Esophagus (tissue), 2 donors: ENCODE measurements at regions not wholly inside any gene's neighbourhood (a gene's known extent, or its start where the extent isn't known, plus 50 kb on each side); places are given as distances from the start of the nearest gene placed in this dataset.

Source experiments
- H3K27ac ChIP-seq, 2 donors: one replicate each; pipeline ENCODE4 v1.5.1; 2013; ENCODE audit warnings: low read depth in 2 of 2, mild to moderate bottlenecking in 2 of 2, inconsistent platforms in 1 of 2, low read length in 1 of 2, moderate library complexity in 1 of 2
- H3K27me3 ChIP-seq, 2 donors: one replicate each; pipeline ENCODE4 v1.6.1; 2013; ENCODE audit warnings: low read length in 2 of 2, control low read depth in 1 of 2, mild to moderate bottlenecking in 1 of 2; ENCODE audit not compliant: insufficient read depth in 2 of 2, control insufficient read depth in 1 of 2
- H3K36me3 ChIP-seq, 2 donors: one replicate each; pipeline ENCODE4 v1.6.1; 2013; ENCODE audit warnings: low read length in 1 of 2; ENCODE audit not compliant: control insufficient read depth in 2 of 2, insufficient read depth in 2 of 2
- H3K4me1 ChIP-seq, 2 donors: one replicate each; pipeline ENCODE4 v1.6.1; 2013; ENCODE audit warnings: low read length in 1 of 2; ENCODE audit not compliant: control insufficient read depth in 2 of 2, insufficient read depth in 2 of 2
- H3K4me3 ChIP-seq, 2 donors: one replicate each; pipeline ENCODE4 v1.5.1; 2013; ENCODE audit warnings: low read length in 2 of 2, mild to moderate bottlenecking in 2 of 2, low read depth in 1 of 2, moderate library complexity in 1 of 2
- H3K9me3 ChIP-seq, 2 donors: one replicate each; pipeline ENCODE4 v1.6.1; 2013; ENCODE audit warnings: mild to moderate bottlenecking in 2 of 2, low read depth in 1 of 2, low read length in 1 of 2, moderate library complexity in 1 of 2; ENCODE audit not compliant: control insufficient read depth in 2 of 2, insufficient read depth in 1 of 2
- WGBS, 2 donors: extraction: QIAGEN DNeasy Blood & Tissue Kit; methylation state at CpG; one replicate each; pipeline ENCODE4 v1.1.7; 2013; 5-methylcytosine and 5-hydroxymethylcytosine counted together
- donor health status: healthy with polysubstance abuse.
- donor health status: Bipolar disorder and iron deficiency.

DNA sequence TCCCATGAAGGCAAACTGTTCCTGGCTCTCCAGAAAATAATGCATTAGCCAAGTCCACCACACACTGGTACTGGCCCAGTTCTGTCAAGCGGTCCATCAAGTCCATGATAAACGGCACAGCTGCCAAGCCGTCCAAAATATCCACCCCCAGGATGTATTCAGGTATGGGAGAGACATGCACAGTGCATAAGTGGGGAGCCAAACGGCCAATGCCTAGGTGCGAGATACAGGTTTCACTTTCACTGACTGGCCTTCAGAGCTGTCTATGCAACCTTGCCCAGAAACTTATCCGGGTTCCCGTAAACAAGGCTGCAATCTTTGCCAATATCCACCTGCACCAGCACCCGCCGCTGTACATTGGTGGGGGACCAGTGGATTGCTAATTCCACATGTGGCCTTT is 795.8 kb downstream of the EFNA5 start:
- 92 to 93% methylated on average over 9 of the region's 9 CpGs for WGBS, 2 donors
- Histone ChIP-seq H3K36me3 (no peaks in the 10 kb centered on the region), H3K27ac (no peak overlapping the region), H3K4me3 (no peak overlapping the region), H3K27me3 (no peaks in the 10 kb centered on the region), H3K9me3 (peaks cover 4 to 8% of the 10 kb centered on the region in 2 donors), H3K4me1 (no peaks in the 10 kb centered on the region)

DNA sequence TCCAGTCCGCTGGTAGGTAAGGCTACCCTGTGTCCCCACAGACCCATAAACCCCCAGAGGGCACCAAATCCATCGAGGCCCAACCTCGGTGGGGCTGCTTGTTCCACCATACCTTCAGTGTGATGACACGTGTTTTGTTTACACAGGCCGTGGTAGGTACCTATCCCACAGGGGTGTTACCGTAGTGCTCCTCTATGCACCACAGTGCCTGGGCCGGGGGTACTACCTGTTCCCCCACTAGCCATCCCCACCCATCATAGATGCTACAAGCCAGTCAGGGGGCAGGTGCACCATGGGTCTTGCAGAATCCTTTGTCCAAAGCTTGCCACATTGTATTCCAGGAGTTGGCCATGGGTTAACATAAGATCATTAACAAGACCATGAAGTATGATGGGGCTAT is 796.2 kb downstream of the EFNA5 start:
- no peak overlapping the region for H3K27ac ChIP-seq
- no peaks in the 10 kb centered on the region for H3K4me1 ChIP-seq
- no peak overlapping the region for H3K4me3 ChIP-seq
- WGBS, 2 donors, result 94 to 97% methylated on average over 7 of the region's 7 CpGs
- H3K9me3 ChIP-seq, result peaks cover 4 to 8% of the 10 kb centered on the region in 2 donors
- H3K27me3 ChIP-seq, result no peaks in the 10 kb centered on the region
- no peaks in the 10 kb centered on the region for H3K36me3 ChIP-seq

DNA sequence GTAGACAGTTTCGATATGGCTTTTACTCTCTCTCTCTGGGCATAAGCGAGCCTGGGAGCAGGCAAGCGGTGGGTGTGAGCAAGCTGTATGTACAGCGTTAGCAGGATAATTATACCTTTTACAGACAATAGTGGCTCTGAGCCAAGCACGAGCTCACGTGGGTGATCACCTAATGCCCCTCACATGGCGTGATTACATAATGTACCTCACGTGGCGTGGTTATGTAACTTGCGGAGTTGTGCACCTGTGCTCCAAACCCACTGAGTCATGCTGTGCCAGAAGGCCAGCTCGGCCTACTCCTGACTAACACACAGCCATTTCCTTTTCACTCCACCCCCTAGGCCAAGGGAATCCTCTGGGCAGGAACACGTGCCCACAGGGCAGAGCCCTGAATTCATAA is 797.2 kb downstream of the EFNA5 start:
- Histone ChIP-seq H3K4me3 (no peak overlapping the region), H3K4me1 (no peaks in the 10 kb centered on the region), H3K36me3 (no peaks in the 10 kb centered on the region), H3K27me3 (no peaks in the 10 kb centered on the region), H3K27ac (no peak overlapping the region), H3K9me3 (peaks cover 4 to 8% of the 10 kb centered on the region in 2 donors)
- WGBS, 2 donors, result 68 to 74% methylated on average over 12 of the region's 12 CpGs

DNA sequence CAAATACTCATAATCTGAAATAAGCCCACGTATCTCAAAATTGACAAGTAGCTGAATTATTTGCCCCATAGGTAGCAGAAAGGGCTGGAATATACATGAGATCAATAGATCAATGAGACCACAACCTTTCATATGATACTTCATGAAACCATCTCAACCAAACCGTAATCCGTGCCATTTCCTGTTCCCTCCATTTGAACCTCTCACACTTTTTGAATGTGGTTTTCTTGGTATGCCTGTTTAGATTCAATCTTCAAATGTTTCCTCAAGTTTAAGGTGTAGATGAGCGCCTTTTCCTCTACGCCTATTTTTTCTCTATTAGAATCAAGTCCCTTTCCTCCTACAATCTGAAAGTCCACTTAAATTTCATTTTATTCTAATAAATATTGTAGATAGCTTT is 805.5 kb downstream of the EFNA5 start:
- H3K27me3 ChIP-seq, result no peaks in the 10 kb centered on the region
- no peaks in the 10 kb centered on the region for H3K4me1 ChIP-seq
- H3K36me3 ChIP-seq, result no peaks in the 10 kb centered on the region
- H3K27ac ChIP-seq, result no peak overlapping the region
- no peak overlapping the region for H3K4me3 ChIP-seq
- H3K9me3 ChIP-seq, result no peaks in the 10 kb centered on the region
- 82 to 85% methylated on average over 5 of the region's 5 CpGs for WGBS, 2 donors

DNA sequence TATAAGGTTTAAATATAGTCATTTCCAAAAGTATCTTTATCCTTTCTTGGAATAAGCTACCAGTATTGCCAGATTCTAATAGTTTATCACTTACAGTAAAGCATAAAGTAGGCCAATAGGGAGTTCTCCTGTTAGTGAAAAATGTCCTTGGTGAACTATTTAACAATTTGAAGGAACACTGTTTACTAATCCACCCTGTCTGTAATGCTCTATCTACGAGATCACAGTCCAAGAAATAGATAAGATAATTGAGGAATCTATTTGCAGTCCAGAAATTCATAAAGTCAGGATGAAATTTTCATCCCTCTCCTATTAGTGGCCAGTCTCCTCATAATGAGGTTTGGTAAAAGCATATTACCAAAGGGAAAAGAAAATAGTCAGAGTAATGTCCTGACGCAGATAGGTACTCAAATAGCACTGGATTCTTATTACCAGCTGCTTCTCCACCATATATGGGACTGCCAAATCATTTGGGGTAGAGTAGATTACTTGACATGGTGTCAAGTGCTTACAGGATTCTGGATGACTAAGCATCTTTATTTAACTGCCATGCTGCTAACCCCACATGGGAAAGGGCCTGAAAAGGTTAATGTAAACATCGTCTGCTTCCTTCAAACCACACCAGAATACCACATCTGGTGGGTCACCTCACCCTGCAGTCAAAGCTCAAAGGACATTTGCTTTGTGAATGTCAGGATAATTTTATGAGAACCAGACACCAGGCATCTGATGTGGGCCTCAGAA is 808.1 kb downstream of the EFNA5 start:
- Histone ChIP-seq H3K4me3 (no peak overlapping the region), H3K27ac (no peak overlapping the region), H3K4me1 (no peaks in the 10 kb centered on the region), H3K27me3 (no peaks in the 10 kb centered on the region), H3K9me3 (no peaks in the 10 kb centered on the region), H3K36me3 (no peaks in the 10 kb centered on the region)
- WGBS, 2 donors, result 36 to 49% methylated on average over 3 of the region's 3 CpGs

DNA sequence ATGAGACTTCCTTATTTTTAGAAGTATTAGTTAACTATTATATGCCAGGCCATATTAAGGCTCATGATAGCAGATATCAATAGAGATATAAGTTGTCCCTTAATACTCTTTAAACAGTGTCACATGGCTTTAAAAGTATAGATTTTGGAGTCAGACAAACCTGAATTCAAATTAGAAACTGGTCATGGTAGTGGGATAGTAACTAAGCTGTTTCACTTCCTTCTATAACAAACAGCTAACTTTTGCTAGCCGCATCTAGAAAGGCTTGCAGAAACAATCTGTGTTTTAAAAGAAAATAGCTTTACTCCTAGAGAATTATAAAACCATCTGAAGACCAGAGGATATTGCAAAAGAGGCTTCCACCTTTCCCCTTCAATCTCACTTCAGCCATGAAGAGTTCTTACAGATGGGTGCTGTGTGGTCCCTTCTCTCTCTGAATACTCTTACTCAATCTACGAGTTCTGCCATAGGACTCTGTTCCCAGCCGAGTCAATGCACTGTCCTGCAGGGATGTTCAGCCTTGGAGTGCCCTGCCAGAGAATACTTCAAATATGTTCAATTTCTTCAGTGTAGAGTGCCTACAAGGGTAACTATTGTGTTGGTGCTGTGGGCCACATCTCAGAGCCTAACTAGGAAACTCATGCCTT is 810.2 kb downstream of the EFNA5 start:
- Histone ChIP-seq H3K36me3 (no peaks in the 10 kb centered on the region), H3K27me3 (no peaks in the 10 kb centered on the region), H3K4me1 (no peaks in the 10 kb centered on the region), H3K9me3 (no peaks in the 10 kb centered on the region), H3K4me3 (no peak overlapping the region), H3K27ac (no peak overlapping the region)
- WGBS, 2 donors, result 34 to 88% methylated on average over 3 of the region's 3 CpGs

DNA sequence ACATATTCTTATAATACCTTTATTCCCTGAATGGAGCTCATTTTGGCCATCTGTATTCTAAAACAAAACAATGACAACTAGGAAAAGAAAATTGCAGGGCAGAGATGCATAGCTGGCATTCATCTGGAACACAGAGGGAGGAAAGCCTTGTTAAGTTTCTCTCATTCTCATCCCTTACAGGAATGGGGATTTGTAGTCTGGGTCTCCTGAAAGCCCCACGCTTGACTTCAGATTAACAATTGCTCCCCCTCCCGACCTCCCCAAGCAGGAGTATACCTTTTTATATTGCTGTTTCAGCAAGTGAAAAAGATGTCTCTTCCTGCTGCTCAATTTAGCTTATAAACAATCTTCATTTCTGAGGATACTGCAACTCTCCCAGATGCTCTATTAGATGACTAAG is 812.1 kb downstream of the EFNA5 start:
- Histone ChIP-seq H3K27me3 (no peaks in the 10 kb centered on the region), H3K27ac (no peak overlapping the region), H3K4me3 (no peak overlapping the region), H3K36me3 (no peaks in the 10 kb centered on the region), H3K4me1 (no peaks in the 10 kb centered on the region), H3K9me3 (no peaks in the 10 kb centered on the region)
- 71 to 72% methylated on average over 2 of the region's 2 CpGs for WGBS, 2 donors

DNA sequence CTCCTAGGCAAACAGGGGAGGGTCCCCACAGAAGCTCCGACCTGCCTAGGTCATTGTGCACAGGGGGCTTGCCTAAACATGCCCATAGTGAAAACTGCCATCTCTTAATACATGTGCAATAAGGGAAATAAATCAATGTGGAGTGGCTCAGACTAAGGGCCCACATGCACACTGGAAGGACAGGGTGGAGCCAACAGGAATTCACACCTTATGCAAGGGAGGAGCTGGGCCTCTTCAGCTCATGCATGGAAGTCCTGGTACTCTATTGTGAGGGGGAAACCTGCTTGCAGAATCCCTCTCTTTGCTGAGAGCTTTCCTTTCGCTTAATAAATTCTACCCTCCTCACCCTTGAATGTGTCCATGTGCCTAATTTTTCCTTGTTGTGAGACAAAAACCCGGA is 815.8 kb downstream of the EFNA5 start:
- 74 to 85% methylated on average over 3 of the region's 3 CpGs for WGBS, 2 donors
- H3K36me3 ChIP-seq, result no peaks in the 10 kb centered on the region
- H3K27ac ChIP-seq, result no peak overlapping the region
- no peaks in the 10 kb centered on the region for H3K27me3 ChIP-seq
- H3K9me3 ChIP-seq, result no peaks in the 10 kb centered on the region
- H3K4me3 ChIP-seq, result no peak overlapping the region
- H3K4me1 ChIP-seq, result no peaks in the 10 kb centered on the region

DNA sequence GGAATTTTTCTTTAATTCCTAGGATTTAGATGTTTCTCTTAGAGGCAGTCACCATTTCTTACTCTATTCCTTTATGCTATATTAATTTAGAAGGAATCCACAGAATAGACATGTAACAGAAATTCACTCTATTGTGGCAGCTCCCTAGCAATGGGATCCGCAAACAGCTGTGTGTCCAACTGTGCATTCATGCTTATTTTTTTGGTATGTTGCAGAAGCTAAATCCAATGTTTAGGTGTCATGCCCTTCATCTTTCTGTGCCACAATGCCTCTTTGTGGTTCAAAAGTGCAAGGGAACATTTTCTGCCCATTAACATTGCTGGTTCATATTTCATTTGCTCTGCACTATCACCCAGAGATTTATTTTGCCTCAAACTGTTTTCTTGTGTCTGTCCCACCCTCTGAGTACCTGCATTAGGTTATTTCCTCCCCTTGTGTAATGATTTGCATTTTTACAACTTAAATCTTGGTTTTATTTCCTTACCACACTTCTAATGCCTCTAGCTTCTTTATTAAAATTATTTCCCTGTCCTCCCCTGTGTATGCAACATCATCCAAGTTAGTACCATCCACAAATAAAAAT is 816.5 kb downstream of the EFNA5 start:
- 90 to 94% methylated on average over 1 of the region's 1 CpG for WGBS, 2 donors
- no peaks in the 10 kb centered on the region for H3K36me3 ChIP-seq
- H3K9me3 ChIP-seq, result no peaks in the 10 kb centered on the region

DNA sequence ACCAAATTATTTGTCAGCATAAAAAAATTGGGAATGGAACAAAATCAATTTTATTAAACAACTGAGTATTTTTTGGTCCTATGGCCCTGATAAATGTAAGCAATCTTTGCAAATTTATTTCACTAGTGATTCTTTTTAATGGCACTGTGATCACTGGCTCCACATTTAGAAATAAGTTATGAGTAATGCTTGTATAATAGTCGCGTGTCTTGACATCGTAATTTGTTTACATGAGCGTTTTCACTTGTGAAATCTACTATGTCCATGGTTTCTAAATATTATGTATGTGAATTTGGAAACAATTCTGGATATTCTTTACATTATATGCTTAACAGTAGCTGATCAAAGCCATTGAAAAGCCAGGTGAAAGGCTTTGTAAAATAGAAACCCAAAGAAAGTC is 817.5 kb downstream of the EFNA5 start:
- Histone ChIP-seq H3K27ac (no peak overlapping the region), H3K9me3 (no peaks in the 10 kb centered on the region), H3K4me1 (no peaks in the 10 kb centered on the region), H3K27me3 (no peaks in the 10 kb centered on the region), H3K4me3 (no peak overlapping the region), H3K36me3 (no peaks in the 10 kb centered on the region)
- 70 to 76% methylated on average over 4 of the region's 4 CpGs for WGBS, 2 donors

More for the DNA sequence above, 816.5 kb downstream of the EFNA5 start:
- H3K4me3 ChIP-seq, result no peak overlapping the region
- H3K27me3 ChIP-seq, result no peaks in the 10 kb centered on the region
- no peak overlapping the region for H3K27ac ChIP-seq
- H3K4me1 ChIP-seq, result no peaks in the 10 kb centered on the region
